Lower leg skin (tissue), 3 donors: ENCODE measurements at regions not wholly inside any gene's neighbourhood (a gene's known extent, or its start where the extent isn't known, plus 50 kb on each side); places are given as distances from the start of the nearest gene placed in this dataset.

Experiments used
- CTCF ChIP-seq, 3 donors: fragments of 450-650 bp; IDR thresholded peaks; one replicate each; pipeline ENCODE4 v1.5.1; 2016; ENCODE audit warnings: antibody characterized with exemption in 3 of 3, mild to moderate bottlenecking in 3 of 3, moderate library complexity in 2 of 3
- POLR2A ChIP-seq, 2 donors: fragments of 450-650 bp; IDR thresholded peaks; one replicate each; pipeline ENCODE4 v1.6.1; 2016 to 2017; ENCODE audit warnings: antibody characterized with exemption in 2 of 2, mild to moderate bottlenecking in 1 of 2, moderate library complexity in 1 of 2

DNA sequence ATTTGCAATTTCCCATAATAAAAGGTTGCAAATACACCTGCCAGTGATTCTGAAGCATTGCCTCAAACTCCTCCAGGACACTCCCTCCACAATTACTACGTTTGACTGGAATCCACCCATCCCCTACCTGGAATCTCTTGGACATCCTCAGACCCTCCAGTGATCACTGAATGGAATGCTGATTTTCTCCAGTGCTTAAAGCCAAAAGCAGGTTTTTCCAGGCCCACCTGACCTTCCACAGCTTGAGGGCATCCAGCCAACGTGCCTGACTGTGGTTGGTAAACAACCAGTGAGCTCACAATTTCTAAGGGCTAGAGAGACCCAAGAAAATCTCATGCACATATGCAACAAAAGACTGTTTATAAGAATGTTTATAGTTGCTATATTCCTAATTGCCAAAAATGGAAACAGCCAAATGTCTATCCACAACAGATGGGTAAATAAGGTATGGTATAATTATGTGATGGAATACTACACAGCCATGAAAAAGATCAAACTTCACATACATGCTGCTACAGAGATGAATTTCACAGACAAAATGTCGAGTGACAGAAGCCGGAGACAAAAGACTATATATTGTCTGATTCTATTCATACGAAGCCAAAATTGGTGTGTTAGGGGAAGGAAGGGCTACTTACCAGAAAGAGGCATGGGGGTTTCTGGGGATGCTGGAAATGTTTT lies 147.1 kb upstream of the RREB1 start:
- TF ChIP-seq CTCF (IDR thresholded peaks at IDR 0.05) (no peak), POLR2A (IDR thresholded peaks at IDR 0.05) (no peak)
